HepG2 (cell line): ENCODE measurements at regions not wholly inside any gene's neighbourhood (a gene's known extent, or its start where the extent isn't known, plus 50 kb on each side); places are given as distances from the start of the nearest gene placed in this dataset.

Source experiments
- CREB1 ChIP-seq, 2 experiments: fragments of 450-650 bp in 1 of 2; IDR thresholded peaks; 2 replicates each; pipeline ENCODE4 v1.6.1; 2016 to 2017; ENCODE audit warnings: control low read depth in 1 of 2, mild to moderate bottlenecking in 1 of 2, missing compliant biosample characterization in 1 of 2, missing genetic modification characterization in 1 of 2
- MED8 ChIP-seq: sonication (generic); formaldehyde crosslinking; IDR thresholded peaks from 2 replicates; pipeline ENCODE4 v1.8.1; 2023; ENCODE audit warnings: mild to moderate bottlenecking, missing genetic modification reagents; ENCODE audit not compliant: insufficient replicate concordance
- NBN ChIP-seq: fragments of 450-650 bp; conservative IDR thresholded peaks from 2 replicates; pipeline ENCODE4 v1.6.1; 2017
- POLR2A ChIP-seq, 2 experiments: IDR thresholded peaks; 2 replicates each; pipeline ENCODE4 v1.6.1; 2011; ENCODE audit warnings: low read depth in 2 of 2, low read length in 2 of 2, mild to moderate bottlenecking in 1 of 2, moderate library complexity in 1 of 2; ENCODE audit not compliant: insufficient read depth in 1 of 2
- RFX5 ChIP-seq: IDR thresholded peaks from 2 replicates; pipeline ENCODE4 v1.6.1; 2011; ENCODE audit warnings: low read depth, low read length, improper control_type of control experiment
- ZNF274 ChIP-seq: sonication (generic); formaldehyde crosslinking; IDR thresholded peaks from 2 replicates; pipeline ENCODE4 v1.5.1; 2020; ENCODE audit warnings: mild to moderate bottlenecking, missing genetic modification reagents

GRCh38 chr6:17011985-17012384 lies 89.9 kb upstream of the STMND1 start:
- TF ChIP-seq ZNF274 (CRISPR knock-in tag) (no peak), CREB1 (IDR thresholded peaks at IDR 0.05) (no peak), CREB1 (CRISPR knock-in tag; IDR thresholded peaks at IDR 0.05) (no peak), POLR2A (IDR thresholded peaks at IDR 0.05; ENCODE audit: insufficient read depth in 1 of 2, low read depth in 2 of 2, low read length in 2 of 2) (no peak), NBN (no peak), MED8 (CRISPR knock-in tag) (no peak), RFX5 (no peak)
